GM19467 (cell line): ENCODE measurements at regions not wholly inside any gene's neighbourhood (a gene's known extent, or its start where the extent isn't known, plus 50 kb on each side); places are given as distances from the start of the nearest gene placed in this dataset.
"Not testable (repeated sequence)": the region's sequence is repeated elsewhere in the genome, so short reads cannot be mapped to it uniquely, and the experiment has no call there.

Experiments used
- ATAC-seq: cut with Tn5 transposase; IDR thresholded peaks from one replicate; pipeline ENCODE4 v1.9.1; 2021; ENCODE audit warnings: mild to moderate bottlenecking, moderate library complexity; ENCODE audit not compliant: unreplicated experiment

DNA sequence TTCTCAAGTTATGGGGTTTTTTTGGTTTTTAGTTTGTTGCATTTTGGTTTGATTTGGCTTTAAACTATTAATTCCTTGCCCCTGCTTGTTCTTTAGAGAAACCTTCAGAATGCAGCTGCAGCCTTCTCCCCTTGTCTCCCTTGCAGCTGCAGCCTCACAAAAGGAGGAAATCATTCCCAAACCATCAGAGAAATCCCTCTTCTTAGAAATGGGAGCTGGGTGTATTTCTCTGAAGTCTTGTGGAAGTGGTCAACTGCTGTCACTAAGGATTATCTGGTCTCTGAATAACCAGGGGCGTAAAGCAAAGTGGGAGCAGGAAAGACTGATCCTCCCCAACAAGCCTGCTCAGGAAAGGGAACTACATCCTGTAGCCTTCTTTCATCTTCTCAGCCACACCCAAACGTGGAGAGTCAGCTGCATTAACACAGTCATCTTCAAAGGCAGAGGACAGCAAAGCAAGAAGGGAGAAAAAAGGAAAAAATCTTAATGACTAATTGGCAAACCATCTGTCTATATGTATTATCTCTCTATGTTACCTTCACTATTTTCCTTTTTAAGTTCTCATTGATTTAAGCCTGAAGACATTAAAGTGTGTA lies 1834.1 kb upstream of the PIK3C3 start:
- no peak for ATAC-seq

DNA sequence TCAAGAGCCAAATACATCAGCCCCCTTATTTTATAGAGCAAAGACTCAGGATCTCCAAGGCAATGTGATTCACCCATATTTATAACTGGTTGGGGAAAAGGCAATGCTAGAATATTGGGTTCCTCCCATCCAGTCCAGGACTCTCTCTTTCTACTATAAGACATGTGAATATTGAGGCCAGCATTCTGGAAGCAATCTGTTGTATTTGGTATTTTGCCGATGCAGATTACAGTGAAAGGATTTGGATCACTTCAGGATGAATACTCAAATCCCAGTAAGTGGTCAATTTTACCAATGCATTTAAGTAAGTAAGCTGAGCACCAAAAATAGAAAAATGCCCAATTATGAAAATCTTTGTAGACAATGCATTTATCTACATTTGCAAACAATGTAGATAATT lies 1834.7 kb upstream of the PIK3C3 start:
- ATAC-seq: no peak

DNA sequence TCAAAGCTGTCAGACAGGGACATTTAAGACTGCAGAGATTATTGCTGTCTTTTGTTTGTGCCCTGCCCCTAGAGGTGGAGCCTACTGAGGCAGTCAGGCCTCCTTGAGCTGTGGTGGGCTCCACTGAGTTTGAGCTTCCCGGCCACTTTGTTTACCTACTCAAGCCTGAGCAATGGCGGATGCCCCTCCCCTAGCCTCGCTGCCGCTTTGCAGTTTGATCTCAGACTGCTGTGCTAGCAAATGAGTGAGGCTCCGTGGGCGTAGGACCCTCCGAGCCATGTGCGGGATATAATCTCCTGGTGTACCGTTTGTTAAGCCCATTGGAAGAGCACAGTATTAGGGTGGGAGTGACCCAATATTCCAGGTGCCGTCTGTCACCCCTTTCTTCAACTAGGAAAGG lies 1835.5 kb upstream of the PIK3C3 start:
- not testable (repeated sequence) for ATAC-seq

DNA sequence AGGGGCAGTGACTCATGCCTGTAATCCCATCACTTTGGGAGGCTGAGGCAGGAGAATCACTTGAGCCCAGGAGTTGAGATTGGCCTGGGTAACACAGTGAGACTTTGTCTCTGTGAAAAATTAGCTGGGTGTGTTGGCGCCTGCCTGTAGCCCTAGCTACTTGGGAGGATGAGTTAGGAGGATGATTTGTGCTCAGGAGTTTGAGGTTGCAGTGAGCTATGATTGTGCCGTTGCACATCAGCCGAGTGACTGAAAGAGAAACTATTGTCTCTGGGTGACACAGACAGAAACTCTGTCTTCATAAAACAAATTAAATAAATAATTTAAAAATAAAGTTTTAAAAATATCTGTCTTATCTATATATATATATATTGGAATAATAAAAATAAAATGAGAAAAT lies 1844.6 kb upstream of the PIK3C3 start:
- no peak for ATAC-seq

DNA sequence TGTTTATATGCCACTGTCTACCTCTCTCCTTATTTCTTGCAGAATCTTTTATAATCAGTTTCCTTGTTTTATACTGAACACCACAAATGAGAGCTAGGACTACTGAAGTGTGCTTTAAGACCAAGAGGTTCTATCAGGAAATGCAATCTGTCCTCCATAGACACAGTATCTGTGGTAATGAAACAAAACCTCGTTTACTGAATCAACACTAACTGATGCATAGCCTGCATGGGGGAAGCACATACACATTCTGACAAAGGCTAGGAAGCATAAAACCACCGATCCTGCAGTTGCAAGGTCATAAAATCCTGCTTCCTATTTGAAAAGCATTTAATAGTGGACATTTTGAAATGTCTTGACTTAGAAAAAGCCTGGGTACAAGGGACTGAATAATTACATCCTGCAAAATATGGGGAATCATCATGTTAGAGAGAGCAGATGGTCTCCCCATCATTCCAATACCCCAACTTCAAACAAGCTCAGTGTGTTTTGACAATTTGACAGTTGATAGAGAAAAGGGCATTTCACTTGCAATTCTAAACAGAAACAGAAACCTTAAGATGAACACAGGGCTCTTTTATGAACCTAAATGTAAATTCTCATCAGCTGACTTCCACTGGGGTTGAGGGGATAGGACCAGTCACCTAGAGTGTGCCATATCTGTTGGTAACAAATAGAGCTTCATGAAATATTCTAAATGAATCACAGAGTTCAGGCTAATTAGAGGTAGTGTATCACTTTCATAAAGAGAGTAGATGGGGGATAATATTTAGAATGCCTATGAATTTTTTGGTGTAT lies 1845.6 kb upstream of the PIK3C3 start:
- ATAC-seq: no peak

DNA sequence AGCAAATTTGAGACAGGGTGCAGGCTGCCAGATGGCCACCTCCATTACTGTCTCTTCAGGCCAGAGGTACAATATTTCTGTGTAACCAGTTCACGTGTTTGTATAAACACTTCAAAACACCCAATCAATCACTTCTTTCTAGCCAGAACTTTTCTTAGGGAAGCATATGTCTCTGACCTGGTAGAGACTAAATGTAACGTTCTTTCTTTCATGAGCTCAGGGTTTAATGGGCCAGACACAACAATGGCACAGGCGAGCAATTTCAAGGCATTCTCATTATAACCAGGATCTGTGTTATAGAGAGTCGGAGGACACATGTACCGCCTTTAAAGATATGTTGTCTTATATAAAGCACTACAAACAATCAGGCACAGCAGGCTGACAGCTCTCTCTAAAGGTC lies 1846.4 kb upstream of the PIK3C3 start:
- no peak for ATAC-seq

DNA sequence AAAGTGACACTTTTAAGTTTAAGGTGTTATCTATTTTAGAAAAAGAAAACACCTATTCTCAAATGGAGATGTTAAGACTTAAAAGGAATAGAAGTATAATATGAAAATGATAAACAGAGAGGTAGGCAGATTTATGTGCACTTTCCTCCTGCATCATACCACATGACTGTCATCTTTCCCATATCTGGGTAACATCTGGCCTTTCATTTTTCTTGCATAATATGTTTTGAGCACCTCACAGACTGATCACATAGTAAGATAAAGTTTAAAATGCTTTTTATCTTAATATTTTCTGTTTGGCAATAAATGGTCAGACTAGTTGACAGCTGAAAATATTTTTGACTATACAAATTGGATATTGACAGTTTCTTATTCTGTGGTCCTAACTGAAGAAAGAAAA lies 1852.1 kb upstream of the PIK3C3 start:
- no peak for ATAC-seq

DNA sequence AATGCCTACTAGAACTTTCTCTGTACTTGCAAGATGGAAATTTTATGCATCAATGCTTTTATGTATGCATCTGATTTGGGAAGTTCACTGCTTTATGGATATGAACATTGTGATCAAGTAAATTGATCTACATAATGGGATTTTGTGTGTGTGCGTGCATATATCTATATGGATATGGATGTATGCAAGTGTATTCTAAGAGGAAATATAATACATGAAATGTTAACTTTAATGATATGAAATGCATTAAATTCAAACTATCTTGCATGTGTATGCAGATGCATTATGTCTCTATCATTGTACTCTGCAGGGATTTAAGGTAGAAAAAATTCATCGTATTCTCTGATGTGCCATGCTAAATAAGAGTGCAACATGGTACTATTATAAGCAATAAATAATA lies 1855.4 kb upstream of the PIK3C3 start:
- ATAC-seq: no peak

DNA sequence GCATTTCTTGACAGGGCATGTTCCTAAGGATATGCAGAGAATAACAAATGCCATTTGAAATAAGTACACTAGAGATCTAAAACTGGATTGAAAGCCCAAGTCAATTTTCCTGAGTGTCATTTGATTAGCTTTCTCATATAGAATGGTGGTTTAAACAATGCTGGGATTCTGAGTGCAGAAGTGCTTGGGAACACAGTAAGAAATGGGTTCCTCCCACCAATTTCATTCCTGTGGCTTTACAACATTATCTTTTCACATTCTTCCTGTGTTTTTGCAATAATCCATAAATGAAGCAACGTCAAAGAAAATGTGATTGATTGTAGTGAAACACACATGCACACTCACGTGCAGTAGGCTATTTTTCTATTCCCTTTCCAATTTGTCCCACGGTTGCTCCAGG lies 1858.4 kb upstream of the PIK3C3 start:
- ATAC-seq: no peak

DNA sequence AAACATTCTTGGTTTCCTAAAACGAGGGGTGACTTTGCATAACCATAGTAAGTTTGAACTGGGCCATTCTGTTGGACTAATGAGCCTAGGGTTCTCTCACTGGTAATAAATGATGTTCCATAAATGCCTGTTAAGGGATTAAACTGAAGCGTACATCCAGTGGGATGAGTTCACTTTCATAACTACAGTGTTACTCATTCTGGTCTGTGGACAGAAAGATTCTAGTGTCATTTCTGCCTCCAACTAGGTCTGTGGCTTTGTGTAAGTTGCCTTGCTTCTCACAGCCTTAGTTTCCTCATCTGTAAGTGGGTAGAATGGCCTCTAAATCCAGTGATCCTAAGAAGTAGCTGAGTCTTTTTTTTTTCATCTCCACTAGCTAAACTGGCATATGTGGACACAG lies 1860.6 kb upstream of the PIK3C3 start:
- no peak for ATAC-seq

DNA sequence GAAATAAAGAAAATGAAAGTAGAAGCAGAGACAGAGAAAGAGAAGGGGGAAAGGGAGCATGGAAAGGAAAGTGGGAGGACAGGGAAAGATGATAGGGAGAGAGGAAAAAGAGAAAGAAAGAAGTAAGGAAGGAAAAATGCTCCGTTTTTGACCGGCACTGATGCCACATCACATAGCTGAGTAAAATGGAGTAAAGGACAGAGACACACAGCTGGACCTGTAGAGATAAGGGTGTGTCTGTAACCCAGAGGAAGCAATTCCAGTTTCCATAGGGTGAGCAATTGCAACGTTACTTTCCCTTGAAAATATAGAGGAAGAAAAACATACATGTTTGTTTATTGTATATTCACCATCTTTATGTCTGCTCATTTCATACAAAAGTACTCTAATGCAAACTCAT lies 1866.9 kb upstream of the PIK3C3 start:
- ATAC-seq: no peak

DNA sequence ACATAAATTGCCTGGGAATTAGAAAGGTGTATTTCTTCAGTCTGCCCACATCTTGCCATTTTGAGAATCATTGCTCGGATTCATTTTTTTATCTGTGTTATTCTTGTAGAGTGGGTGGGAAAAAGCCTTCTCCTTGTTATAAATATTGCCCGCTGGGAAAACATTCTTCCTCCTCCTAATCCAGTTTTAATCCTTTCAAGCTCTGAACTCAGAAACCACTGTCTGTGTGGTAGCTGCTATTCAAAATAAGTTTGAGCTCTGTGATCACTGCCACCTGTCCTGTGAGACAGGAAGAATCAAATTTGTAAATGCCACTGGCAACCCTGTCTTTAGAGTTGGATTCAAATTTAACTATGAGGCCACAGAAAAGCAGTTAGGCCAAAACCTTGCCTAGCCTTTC lies 1875.2 kb upstream of the PIK3C3 start:
- ATAC-seq: no peak

DNA sequence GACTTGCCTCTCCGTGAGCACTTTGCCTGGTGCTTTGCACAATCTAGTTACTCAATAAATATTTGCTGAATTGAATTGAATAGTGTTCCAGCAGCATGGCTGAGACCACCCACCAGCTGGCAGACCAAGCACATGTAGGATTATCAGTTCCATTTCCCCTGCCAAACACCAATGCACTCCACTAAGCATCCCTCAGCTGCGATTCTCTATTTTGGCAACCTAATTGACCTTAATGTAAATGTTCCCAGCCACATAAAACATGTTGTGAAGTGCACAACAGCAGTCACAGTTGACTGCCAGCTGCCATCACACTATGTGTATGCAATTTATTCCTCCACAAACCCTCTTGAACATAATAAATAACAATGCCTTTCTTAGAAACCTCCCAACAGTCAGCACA lies 1879.4 kb upstream of the PIK3C3 start:
- ATAC-seq: no peak

DNA sequence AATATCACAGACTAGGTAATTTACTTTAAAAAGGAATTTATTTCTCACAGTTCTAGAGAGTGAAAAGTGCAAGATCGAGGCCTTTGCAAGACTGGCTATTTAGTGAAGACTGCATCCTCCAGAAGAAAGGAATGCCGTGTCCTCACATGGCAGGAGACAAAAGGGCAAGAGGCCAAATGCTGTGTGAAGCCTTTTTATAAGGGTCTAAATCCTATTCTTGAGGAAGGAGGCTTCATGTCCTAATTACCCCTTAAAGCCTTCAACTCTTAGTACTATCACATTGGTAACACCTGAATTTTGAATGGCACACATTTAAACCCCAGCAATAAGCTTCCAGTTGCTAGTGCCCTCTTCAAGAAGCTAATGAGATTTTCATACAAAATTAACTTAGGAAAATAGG lies 1882.3 kb upstream of the PIK3C3 start:
- ATAC-seq: no peak

DNA sequence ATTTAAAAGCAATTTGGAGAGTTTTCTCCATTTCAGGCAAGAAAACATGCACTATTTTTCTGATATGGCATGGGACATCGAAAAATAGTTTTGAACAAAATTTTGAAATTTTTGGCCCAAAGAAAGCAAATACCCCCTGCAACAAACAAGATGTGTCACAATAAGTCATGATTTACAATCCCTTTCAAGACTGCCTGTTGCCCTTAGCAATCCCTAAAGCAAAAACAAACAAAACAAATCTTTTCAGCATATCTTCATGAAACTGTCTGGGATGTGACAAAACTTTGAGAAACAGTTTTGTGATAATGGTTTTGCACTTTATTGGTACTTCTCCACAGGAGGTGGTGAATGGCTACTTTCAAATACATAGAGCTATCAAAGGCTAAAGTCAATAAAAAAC lies 1888.7 kb upstream of the PIK3C3 start:
- ATAC-seq: no peak

DNA sequence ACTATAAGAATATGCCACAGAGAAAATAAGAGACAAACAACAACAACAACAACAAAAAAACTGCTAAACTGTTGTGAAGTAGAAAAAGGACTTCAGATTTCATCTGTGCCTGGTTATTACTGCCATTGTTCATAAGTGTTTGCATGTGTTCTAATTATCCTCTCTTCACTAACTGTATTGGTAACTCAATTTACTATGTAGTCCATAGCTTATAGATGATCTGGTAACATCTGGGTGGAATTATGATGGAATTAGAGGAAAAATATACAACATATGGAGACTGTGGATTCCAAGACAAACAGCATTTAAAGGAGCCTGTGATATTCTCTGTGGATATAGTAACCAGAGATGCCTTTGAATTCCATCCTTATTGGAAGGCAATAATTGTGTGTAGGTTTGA lies 1891.5 kb upstream of the PIK3C3 start:
- no peak for ATAC-seq

DNA sequence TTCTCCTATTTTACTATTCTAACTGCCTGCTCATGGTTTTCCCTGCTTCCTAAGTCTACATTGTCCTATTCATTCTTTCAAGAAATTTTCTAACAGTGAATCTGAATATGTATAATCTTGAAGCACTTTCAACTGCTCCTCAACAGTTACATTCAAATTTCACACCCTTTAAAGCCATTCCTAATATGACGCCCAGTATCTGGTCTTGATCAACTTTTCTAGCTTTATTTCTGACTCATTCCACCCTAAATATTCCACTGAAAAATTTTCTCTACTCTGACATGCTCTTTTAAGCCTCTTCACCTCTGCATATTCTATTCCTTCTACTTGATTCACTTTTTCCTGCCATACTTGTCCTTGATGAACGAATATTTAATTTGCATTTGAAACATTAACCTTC lies 1893.9 kb upstream of the PIK3C3 start:
- ATAC-seq: no peak

DNA sequence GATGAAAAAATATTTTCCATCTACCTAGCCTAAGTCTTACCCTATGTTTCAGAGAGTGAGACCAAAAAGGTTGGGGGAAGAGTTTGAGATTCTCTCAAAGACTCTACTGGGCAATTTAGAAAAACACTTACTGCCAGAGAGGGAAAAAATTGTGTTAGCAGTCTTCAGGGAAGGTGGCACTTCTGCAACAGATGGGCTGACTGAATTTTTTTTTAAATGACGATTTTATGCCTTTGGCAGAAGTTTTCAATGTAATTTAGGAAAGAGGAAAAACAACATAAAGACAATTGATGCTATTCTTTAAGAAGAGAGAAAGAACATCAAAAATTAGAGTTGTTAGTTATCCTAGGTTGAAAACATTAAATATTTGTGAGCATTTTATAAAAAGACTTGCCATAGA lies 1894.5 kb upstream of the PIK3C3 start:
- no peak for ATAC-seq

DNA sequence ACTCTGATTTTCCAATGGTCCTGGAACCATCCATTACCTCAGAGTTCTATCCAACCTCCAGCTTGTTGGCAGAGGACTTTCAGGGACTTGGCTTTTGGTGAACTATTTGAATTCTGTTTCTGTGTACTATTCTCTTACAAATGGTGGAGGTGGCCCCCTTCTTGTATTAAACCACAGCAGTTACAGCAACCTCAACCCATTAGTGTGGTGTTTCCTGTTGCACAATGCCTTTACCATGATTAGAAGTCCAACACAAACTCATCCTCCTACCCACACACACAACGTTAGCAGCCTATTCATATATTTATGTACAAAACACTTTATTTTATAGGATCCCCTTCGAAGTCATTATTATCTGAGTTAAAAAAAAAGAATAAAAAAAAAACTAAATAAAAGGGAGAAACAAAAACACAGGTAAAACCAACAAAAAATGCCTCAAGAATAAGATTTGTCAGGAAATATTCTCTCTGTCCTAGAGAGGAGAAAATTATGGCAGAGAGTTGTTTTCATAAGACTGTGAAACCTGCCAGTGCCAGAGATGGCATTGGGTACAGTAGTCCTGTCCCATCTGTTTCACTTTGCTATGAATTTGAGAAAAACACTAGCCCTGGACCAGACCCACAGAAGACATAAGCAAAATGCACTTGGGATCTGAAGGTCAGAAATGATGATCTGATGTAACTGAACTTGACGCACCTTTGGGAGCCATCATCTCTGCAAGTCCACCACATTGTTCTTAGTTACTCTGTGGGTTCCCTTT lies 1896.0 kb upstream of the PIK3C3 start:
- no peak for ATAC-seq

DNA sequence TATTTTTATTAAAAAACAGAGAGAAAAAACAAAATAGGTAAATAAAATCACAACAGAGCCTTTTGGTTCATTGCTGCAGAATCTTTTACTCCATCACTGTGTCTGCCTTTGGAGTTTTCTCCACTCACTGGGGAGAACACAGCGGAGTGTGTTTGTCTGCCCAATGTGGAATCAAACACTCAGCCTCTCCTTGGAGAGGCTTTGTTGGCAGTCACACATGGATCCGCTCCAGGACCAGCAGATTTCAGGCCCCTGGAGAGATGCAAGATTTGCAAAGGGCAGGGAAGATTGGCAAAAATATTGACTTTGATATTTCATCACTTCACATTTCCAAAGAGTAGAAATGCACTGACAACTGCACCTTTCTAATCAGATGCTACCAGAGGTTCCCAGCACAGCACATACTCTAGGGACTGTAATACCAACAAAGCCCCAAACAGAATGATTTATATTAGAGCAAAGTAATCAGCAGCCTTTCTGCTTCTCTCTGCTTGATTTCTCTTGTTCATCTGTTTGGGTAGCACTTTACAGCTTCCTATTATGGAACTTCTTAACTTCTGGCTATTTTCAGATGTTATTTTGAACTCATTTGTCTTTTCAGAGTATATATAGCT lies 1898.8 kb upstream of the PIK3C3 start:
- no peak for ATAC-seq

DNA sequence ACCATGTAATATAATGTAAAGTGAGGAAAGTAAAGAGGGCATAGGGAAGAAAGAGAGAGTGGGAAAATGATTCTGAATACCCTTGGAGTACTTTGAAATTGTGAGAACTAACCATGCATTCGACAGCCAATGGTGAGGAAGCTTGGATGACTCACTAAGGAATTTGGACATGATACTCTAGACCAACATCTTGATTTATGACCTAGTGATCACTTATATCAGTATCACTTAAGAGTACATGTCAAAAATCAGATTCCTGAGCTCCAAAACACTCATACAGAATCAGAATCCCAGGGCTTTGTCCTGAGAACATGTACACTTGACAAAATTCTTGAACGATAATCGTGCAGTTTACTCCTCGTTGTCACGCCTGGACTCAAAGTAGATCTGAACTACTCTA lies 1899.8 kb upstream of the PIK3C3 start:
- ATAC-seq: no peak

DNA sequence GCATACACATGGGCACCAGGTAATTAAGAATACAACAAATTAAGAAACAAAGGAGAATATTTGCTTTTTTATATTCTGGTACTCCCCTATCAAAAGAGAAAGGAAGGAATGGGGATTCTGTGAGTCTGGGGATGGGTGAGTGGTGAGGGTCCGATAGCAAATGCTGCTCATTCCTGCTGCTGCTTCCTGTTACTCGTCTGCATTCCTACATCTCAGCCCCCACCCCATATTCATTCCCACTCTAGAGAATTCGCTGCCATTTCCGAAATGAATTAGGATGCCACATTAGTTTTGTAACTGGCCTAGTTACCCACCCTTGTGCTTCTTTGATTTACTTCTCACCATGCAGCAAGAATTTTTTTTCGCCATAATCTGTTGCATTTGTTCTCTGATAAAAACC lies 1905.3 kb upstream of the PIK3C3 start:
- ATAC-seq: no peak
